MM.1S (cell line): ENCODE measurements at regions not wholly inside any gene's neighbourhood (a gene's known extent, or its start where the extent isn't known, plus 50 kb on each side); places are given as distances from the start of the nearest gene placed in this dataset.

Experiments
- DNase-seq: peaks from one replicate; pipeline ENCODE4 v3.0.0-alpha.2; 2015
- H2AFZ ChIP-seq: fragments of 300-600 bp; sonication (generic); 2 replicates; pipeline ENCODE4 v1.6.0; 2016; ENCODE audit warnings: antibody characterized with exemption, low read length
- H3F3A ChIP-seq: fragments of 300-600 bp; sonication (generic); 2 replicates; pipeline ENCODE4 v1.6.1; 2016; ENCODE audit warnings: mild to moderate bottlenecking, antibody characterized with exemption, low read length, moderate library complexity, mixed read lengths; ENCODE audit not compliant: insufficient read depth
- H3K27ac ChIP-seq: fragments of 300-600 bp; sonication (generic); 2 replicates; pipeline ENCODE4 v1.5.1; 2016; ENCODE audit warnings: mild to moderate bottlenecking, low read length
- H3K27me3 ChIP-seq: fragments of 300-600 bp; sonication (generic); replicated peaks from 2 replicates; pipeline ENCODE4 v1.6.0; 2016; ENCODE audit warnings: low read length; ENCODE audit not compliant: insufficient read depth
- H3K36me3 ChIP-seq: fragments of 300-600 bp; sonication (generic); replicated peaks from 2 replicates; pipeline ENCODE4 v1.6.1; 2016; ENCODE audit warnings: mild to moderate bottlenecking, low read length, mixed read lengths; ENCODE audit not compliant: insufficient read depth
- H3K4me1 ChIP-seq: fragments of 300-600 bp; sonication (generic); 2 replicates; pipeline ENCODE4 v1.6.1; 2016; ENCODE audit warnings: low read length, mixed read lengths
- H3K4me2 ChIP-seq: fragments of 300-600 bp; sonication (generic); 2 replicates; pipeline ENCODE4 v1.6.0; 2016; ENCODE audit warnings: low read depth, low read length
- H3K4me3 ChIP-seq: fragments of 300-600 bp; sonication (generic); 2 replicates; pipeline ENCODE4 v1.5.1; 2016; ENCODE audit warnings: low read length, mixed read lengths
- H3K79me2 ChIP-seq: fragments of 300-600 bp; sonication (generic); 2 replicates; pipeline ENCODE4 v1.6.1; 2016; ENCODE audit warnings: mixed run types, low read length, mixed read lengths
- H3K9ac ChIP-seq: fragments of 300-600 bp; sonication (generic); 2 replicates; pipeline ENCODE4 v1.6.1; 2016; ENCODE audit warnings: low read length, mixed read lengths
- H3K9me2 ChIP-seq: fragments of 300-600 bp; sonication (generic); replicated peaks from 2 replicates; pipeline ENCODE4 v1.6.1; 2016; ENCODE audit warnings: mild to moderate bottlenecking, low read length, mixed read lengths; ENCODE audit not compliant: insufficient read depth
- H3K9me3 ChIP-seq: fragments of 300-600 bp; sonication (generic); replicated peaks from 2 replicates; pipeline ENCODE4 v1.6.1; 2016; ENCODE audit warnings: mild to moderate bottlenecking, low read length, mixed read lengths; ENCODE audit not compliant: insufficient read depth
- H4K20me1 ChIP-seq: fragments of 300-600 bp; sonication (generic); 2 replicates; pipeline ENCODE4 v1.6.1; 2016; ENCODE audit warnings: mild to moderate bottlenecking, low read length, moderate library complexity, mixed read lengths; ENCODE audit not compliant: insufficient read depth
- EZH2 ChIP-seq: fragments of 300-600 bp; sonication (generic); optimal IDR thresholded peaks from 2 replicates; pipeline ENCODE3; 2017; ENCODE audit warnings: low read depth, mild to moderate bottlenecking, antibody characterized with exemption, low read length, mixed read lengths
- EZH2phosphoT487 ChIP-seq: fragments of 300-600 bp; sonication (generic); IDR thresholded peaks from 2 replicates; pipeline ENCODE4 v1.6.1; 2018; ENCODE audit warnings: antibody characterized with exemption, low read length
- TF ChIP-seq, protein P1 (sequence below): fragments of 300-600 bp; sonication (generic); IDR thresholded peaks from 2 replicates; pipeline ENCODE4 v1.5.1; 2016; ENCODE audit warnings: antibody characterized with exemption, low read length, mixed read lengths

GRCh38 chrX:140040386-140040785, 75.1 kb upstream of the CXorf66 start:
- no peak for TF ChIP-seq EZH2
- TF ChIP-seq, protein P1, sequence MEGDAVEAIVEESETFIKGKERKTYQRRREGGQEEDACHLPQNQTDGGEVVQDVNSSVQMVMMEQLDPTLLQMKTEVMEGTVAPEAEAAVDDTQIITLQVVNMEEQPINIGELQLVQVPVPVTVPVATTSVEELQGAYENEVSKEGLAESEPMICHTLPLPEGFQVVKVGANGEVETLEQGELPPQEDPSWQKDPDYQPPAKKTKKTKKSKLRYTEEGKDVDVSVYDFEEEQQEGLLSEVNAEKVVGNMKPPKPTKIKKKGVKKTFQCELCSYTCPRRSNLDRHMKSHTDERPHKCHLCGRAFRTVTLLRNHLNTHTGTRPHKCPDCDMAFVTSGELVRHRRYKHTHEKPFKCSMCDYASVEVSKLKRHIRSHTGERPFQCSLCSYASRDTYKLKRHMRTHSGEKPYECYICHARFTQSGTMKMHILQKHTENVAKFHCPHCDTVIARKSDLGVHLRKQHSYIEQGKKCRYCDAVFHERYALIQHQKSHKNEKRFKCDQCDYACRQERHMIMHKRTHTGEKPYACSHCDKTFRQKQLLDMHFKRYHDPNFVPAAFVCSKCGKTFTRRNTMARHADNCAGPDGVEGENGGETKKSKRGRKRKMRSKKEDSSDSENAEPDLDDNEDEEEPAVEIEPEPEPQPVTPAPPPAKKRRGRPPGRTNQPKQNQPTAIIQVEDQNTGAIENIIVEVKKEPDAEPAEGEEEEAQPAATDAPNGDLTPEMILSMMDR = no peak
- no peak for TF ChIP-seq EZH2phosphoT487
- Histone ChIP-seq H3K4me1 (no peaks in the 10 kb centered on the region), H3K9ac (no peak overlapping the region), H4K20me1 (no peaks in the 10 kb centered on the region), H3K4me3 (no peak overlapping the region), H3F3A (no peaks in the 10 kb centered on the region), H3K27ac (no peak overlapping the region), H3K9me2 (no peaks in the 10 kb centered on the region), H3K79me2 (no peaks in the 10 kb centered on the region), H2AFZ (no peak overlapping the region), H3K9me3 (no peaks in the 10 kb centered on the region), H3K27me3 (no peaks in the 10 kb centered on the region), H3K4me2 (no peak overlapping the region), H3K36me3 (no peaks in the 10 kb centered on the region)
- no peak for DNase-seq

DNA sequence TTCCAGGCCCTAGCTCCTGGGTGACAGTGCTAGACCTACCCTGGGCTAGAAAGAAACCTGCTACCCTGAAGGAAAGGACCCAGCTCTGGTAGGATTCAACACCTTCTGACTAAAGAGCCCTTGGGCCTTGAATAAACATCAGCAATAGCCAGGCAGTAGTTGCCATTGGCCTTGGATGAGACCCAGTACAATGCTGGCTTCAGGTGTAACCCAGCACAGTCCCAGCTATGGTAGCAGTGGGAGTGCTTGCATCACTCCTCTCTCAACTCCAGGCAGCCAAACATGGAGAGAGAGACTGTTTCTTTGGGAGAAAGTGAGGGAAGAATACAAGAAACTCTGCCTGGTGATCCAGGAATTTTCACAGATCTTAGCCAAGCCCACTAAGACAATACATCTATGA, 73.5 kb upstream of the CXorf66 start:
- Histone ChIP-seq H3K4me1 (no peaks in the 10 kb centered on the region), H3F3A (no peaks in the 10 kb centered on the region), H3K4me3 (no peak overlapping the region), H3K79me2 (no peaks in the 10 kb centered on the region), H3K4me2 (no peak overlapping the region), H4K20me1 (no peaks in the 10 kb centered on the region), H3K36me3 (no peaks in the 10 kb centered on the region), H2AFZ (no peak overlapping the region), H3K27ac (no peak overlapping the region), H3K9ac (no peak overlapping the region), H3K9me2 (no peaks in the 10 kb centered on the region), H3K27me3 (no peaks in the 10 kb centered on the region), H3K9me3 (no peaks in the 10 kb centered on the region)
- DNase-seq = no peak
- no peak for TF ChIP-seq EZH2phosphoT487
- TF ChIP-seq, protein P1 = no peak

DNA sequence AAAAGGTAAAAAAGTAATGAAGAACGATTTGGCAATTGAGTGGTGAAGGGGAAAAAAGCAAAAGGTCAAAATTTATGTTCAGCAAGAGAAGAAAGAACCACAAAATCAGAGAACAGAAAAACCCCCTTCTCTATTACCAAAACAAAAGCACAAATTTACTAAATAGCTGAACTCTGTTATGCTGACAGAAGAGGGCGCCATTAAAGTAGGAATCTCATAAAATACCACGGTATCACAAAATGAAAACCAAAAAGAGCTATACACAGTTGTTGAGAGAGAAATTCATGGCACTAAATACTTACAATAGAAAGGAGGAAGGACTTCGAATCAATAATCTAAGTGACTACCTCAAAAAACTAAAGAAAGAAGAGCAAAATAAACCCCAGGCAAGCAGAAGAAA, 69.6 kb upstream of the CXorf66 start:
- Histone ChIP-seq H3K27me3 (no peaks in the 10 kb centered on the region), H3K9me3 (no peaks in the 10 kb centered on the region), H3K36me3 (no peaks in the 10 kb centered on the region), H3K9ac (no peak overlapping the region), H4K20me1 (no peaks in the 10 kb centered on the region), H3K4me3 (no peak overlapping the region), H3K27ac (no peak overlapping the region), H3K79me2 (no peaks in the 10 kb centered on the region), H3K4me2 (no peak overlapping the region), H3F3A (no peaks in the 10 kb centered on the region), H2AFZ (peak overlapping the region; percentile 42; the same call in 1 of the 2 replicates), H3K4me1 (no peaks in the 10 kb centered on the region), H3K9me2 (no peaks in the 10 kb centered on the region)
- DNase-seq = peak; percentile 33
- TF ChIP-seq EZH2phosphoT487 = no peak
- TF ChIP-seq, protein P1 = peak; percentile 43
